IPS-18c (cell line): ENCODE measurements at regions not wholly inside any gene's neighbourhood (a gene's known extent, or its start where the extent isn't known, plus 50 kb on each side); places are given as distances from the start of the nearest gene placed in this dataset.

Experiments used
- H3K4me3 ChIP-seq: 2 replicates; pipeline ENCODE4 v1.7.0; 2013; ENCODE audit warnings: low read depth, mild to moderate bottlenecking, low read length, moderate library complexity; ENCODE audit not compliant: insufficient read depth
- H3K9me3 ChIP-seq: one replicate; pipeline ENCODE4 v1.6.1; 2013; ENCODE audit warnings: mild to moderate bottlenecking, low read length, moderate library complexity; ENCODE audit not compliant: control insufficient read depth, insufficient read depth

DNA sequence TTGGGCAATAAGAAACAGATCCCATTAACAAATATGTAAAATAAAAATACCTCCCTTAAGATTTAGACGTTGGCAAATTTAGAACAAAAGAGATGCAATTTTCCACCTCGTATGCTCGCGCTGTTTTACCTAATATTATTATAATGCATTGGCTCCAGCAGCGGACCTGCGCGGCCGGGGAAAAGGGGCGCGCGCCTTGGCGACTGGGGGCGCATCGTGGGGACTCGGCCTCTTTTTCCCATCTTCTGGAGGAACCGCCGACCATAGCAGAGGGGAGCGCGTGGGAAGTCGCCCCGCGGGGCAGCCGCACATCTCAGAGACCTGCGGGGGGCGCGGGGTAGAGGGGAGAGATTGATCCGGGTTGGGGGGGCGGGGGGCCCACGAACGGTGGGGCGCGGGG, 139.4 kb upstream of the MKI67 start:
- H3K4me3 ChIP-seq: no peak overlapping the region

DNA sequence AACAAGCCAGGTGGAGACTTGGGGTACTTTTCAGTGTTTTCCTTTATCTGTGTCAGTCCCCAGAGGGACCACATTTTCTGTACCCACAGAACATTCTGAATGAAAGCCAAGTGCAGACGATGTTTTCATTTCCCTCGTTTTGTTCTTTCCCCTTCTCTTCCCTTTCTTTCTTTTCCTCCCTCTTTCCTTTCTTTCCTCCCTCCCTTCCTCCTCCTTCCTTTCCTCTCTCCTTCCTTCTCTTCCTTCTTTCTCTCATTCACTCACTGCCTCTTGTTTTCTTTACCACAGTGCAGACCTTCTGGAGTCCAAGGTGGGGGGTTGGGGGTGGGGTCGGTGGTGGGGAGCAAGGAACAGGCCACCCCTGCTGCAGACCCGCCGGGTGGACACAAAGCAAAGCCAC, 141.4 kb upstream of the MKI67 start:
- Histone ChIP-seq H3K9me3 (no peaks in the 10 kb centered on the region), H3K4me3 (no peak overlapping the region)

More for the DNA sequence above, 139.4 kb upstream of the MKI67 start:
- no peaks in the 10 kb centered on the region for H3K9me3 ChIP-seq

- Histone ChIP-seq H3K9me3 (no peaks in the 10 kb centered on the region), H3K4me3 (no peak overlapping the region)
Measured at GRCh38 chr10:128268015-128268722, 141.9 kb upstream of the MKI67 start.

DNA sequence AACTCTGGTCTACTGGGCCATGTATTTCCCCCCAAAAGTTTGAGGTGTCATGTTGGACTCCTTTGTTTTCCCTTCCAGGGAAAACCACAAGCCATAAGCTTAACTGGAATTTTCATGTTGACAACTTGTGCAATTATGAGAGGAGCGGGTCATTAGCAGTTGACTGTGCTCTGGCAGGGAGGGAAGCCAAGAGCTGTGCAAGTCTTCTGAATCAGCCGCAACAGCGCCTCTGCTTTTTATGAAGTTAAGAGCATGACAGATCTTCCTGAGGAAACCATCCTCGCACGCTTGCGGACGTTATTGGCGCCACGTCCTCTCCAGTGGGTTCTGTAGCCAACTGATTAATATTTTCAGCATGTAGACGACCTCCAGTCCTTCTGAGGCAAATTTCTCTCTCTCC, 148.7 kb upstream of the MKI67 start:
- Histone ChIP-seq H3K4me3 (no peak overlapping the region), H3K9me3 (no peaks in the 10 kb centered on the region)

DNA sequence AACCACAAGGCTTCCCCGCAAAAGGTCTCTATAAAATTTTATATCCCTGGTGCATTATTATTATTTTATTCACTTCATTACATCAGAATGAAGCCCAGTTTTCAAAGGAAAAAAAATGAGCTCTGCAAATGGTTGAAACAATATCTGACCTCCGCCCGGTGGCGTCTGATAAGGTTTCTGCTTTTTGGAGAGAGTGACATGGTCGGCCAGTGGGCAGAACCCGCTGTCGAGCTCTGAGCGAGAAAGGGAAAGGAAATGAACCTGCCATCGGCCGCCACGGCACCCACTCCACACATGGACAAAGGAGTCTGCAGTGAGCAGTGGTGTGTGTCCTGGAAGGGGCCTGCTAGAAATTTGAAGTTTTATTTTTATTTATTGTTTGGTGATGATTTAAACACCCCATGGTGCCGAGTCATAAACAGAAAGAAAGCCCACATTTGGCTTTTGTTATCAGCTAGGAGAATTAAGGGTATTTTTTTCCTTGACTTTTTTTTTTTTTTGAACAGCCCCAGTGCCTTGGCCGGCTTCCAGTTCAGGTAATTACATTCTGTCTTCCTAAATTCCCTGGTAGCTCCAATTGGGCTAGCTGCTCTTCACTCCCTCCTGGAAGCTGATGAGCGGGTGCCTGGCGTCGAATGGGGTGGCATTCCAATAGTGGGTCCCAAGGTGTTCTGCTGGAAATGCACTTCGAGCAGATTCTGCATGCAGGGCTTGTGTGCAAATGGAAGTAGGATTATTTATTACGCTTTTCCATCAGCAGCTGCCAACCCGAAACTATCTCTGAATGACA, 149.4 kb upstream of the MKI67 start:
- no peak overlapping the region for H3K4me3 ChIP-seq
- H3K9me3 ChIP-seq: no peaks in the 10 kb centered on the region

DNA sequence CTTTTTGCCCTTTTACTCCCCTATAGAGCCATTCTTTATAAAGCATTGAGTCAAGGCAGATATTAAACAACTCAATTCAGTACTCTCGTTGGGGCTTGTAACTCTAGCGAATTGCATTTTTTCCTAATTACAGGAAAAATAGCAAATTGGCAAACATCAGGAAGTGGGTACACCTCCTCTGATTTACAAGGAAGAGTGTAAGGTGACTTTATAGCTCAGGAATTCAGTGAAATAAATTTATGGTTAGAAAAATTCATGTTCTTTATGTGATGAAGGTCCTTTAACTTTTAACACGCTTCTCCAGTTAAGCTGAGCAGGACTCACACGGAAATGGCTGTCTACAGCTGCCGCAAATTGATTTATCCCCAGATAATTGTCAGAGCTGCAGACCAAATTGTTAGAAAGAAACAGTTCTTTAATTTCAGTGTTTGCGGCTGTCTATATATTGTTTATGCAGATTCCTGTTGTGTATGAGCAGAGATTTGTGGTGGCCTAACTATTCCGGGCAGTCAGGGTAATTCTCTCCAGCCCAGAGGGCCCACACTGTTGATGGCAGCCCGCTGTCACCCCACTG, 151.1 kb upstream of the MKI67 start:
- no peaks in the 10 kb centered on the region for H3K9me3 ChIP-seq
- H3K4me3 ChIP-seq: no peak overlapping the region

- H3K9me3 ChIP-seq: no peaks in the 10 kb centered on the region
- H3K4me3 ChIP-seq: no peak overlapping the region
Measured at GRCh38 chr10:128278362-128278761, 152.1 kb upstream of the MKI67 start.

DNA sequence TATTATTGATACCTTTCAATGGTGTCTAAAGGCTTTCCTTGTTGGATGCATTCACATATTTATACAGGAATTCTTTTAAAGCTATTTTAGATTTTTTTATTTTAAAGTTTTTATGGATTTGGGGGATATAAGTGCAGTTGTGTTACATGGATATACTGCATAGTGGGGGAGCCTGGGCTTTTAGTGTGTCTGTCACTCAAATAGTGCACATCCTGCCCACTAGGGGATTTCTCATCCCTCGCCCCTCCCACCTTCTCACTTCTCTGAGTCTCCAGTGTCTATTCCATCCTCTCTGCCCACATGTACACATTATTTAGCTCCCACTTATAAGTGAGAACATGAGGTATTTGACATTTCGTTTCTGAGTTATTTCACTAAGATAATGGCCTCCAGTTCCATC, 154.0 kb upstream of the MKI67 start:
- no peaks in the 10 kb centered on the region for H3K9me3 ChIP-seq
- no peak overlapping the region for H3K4me3 ChIP-seq

GRCh38 chr10:128281343-128281742, 155.1 kb upstream of the MKI67 start:
- Histone ChIP-seq H3K4me3 (no peak overlapping the region), H3K9me3 (no peaks in the 10 kb centered on the region)

DNA sequence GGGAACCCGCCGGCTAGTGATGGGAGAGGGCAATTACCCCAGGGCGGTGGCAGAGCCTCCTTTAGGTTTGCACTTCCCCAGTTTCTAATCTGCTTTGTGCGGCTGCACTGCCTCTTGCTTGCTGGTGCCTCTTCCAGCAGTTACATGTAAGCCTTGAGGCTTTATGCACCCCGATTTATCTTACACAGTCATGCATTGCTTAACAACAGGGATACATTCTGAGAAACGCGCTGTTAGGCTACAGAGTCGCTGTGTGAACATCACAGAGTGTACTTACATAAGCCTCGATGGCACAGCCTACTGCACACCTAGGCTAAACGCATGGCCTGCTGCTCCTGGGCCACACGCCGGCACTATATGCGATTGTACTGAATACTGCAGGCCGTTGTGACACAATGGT, 155.6 kb upstream of the MKI67 start:
- Histone ChIP-seq H3K9me3 (no peaks in the 10 kb centered on the region), H3K4me3 (no peak overlapping the region)

GRCh38 chr10:128286141-128286761, 160.0 kb upstream of the MKI67 start:
- no peaks in the 10 kb centered on the region for H3K9me3 ChIP-seq

DNA sequence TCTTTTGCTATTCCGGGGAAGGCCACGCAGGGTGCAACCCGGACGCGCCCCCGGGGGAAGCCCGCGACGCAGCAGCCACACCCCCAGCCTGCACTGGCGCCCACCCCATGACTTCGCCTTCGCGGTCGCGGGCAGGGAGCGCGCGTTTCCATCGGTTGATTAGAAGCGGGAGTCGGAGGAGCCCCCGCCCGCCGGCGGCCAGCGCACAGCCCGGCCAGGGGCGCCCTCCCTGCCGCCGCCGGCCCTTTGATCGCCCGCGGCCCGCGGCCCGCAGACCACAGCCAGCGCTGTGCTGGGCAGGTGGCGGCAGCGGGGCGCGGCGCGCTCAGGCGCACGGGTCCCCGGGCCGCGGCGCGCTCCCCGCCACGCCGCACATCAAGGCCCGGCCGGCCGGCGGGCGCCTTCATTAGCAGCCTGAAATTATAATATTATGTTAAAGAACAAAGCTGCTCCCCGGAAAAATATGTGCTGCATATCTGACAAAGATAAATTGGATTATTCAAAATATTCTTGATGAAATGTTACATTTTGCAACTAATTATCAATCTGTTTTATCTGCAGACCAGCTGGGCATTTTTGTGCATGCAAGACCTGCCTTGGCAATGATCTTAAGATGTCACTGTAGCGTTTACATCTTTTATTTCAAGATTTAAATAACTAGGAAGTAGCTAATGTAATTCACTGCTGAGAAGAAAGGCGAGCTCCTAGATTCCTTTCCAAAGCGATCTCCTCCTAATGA, 160.7 kb upstream of the MKI67 start:
- Histone ChIP-seq H3K9me3 (no peaks in the 10 kb centered on the region), H3K4me3 (peak overlapping the region; percentile 44; the same call in 1 of the 2 replicates)

More at GRCh38 chr10:128286141-128286761, 160.0 kb upstream of the MKI67 start:
- H3K4me3 ChIP-seq: peak overlapping the region; percentile 44; the same call in 1 of the 2 replicates

DNA sequence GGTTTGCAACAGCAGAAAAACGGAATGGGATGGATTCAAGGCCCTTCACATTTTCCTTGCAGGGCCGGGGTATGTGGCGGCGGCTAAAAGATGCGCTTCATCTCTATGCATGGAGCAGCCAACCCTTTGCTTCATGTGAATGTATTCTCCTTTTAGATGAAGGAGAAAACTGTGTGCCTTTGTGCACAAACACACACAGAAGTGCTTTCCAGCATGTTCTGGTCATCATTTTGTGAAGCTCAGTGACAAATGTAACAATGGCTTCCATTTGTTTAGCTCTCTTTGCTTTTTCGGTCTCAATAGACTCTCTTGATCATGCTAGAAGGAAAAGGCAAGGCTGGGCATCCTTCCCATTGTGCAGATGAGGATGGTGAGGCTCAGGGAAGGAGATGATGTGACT, 161.7 kb upstream of the MKI67 start:
- Histone ChIP-seq H3K4me3 (no peak overlapping the region), H3K9me3 (no peaks in the 10 kb centered on the region)

DNA sequence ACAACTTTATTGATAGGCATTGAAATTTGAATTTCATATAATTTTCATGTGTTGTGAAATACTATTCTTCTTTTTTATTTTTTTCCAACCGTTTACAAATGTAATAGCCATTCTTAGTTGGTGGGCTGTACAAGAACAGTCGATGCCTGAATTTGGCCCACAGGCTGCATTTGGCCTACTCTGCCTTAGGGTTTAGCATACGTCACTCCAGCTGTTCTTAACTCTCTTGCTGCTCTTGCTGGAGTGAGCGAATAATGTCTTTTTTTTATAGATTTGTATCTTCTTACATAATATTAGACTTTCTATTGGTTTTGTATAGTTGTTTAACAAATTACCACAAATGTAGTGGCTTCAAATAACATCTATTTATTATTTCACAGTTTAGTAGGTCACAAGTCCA, 163.4 kb upstream of the MKI67 start:
- H3K9me3 ChIP-seq: no peaks in the 10 kb centered on the region
- H3K4me3 ChIP-seq: no peak overlapping the region

GRCh38 chr10:128295003-128295402, 168.8 kb upstream of the MKI67 start:
- H3K9me3 ChIP-seq: no peaks in the 10 kb centered on the region
- no peak overlapping the region for H3K4me3 ChIP-seq

DNA sequence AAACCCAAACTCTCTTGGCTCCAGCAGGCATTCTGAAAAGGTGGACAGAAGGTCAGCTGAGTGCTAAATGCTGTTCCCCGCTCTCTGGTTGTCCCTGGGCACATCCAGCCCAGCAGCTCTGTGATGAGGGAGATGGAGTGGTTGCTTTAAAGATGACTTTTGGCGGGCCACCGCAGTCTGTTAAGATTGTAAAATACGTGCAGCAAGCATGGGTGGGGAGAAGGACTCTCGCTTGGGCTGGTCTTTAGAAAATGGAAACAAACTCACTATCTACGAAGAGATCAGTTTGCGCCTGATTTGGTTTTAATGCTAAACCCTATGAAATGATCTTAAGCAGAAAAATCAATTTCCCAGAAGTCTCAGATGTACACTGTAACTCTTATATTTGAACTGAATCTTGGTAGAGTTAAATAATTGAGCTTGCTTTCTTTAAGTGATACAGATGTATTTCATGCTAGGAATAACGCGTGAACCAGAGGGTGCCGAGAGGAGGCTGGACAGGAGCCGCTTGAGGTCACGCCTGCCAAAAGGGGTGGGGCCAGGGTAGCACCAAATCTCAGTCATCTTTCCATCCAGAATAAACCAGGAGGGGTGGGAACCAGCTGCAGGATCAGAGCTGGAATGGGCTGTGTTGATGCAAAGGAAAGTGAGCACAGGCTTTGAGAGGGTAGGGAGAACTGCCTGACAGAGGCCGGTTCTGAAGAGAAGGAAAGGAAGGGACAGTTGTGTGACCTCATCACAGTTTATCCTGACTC, 170.2 kb upstream of the MKI67 start:
- Histone ChIP-seq H3K4me3 (no peak overlapping the region), H3K9me3 (no peaks in the 10 kb centered on the region)
